SK-N-SH (cell line): ENCODE measurements at regions not wholly inside any gene's neighbourhood (a gene's known extent, or its start where the extent isn't known, plus 50 kb on each side); places are given as distances from the start of the nearest gene placed in this dataset.

ENCODE experiments used
- CTCF ChIP-seq: fragments of 200-600 bp; sonication (generic); IDR thresholded peaks from 2 replicates; pipeline ENCODE4 v1.6.1; 2017; ENCODE audit warnings: antibody characterized with exemption, mild to moderate bottlenecking, moderate library complexity
- ELF1 ChIP-seq: IDR thresholded peaks from 2 replicates; pipeline ENCODE4 v1.4.0; 2012
- EP300 ChIP-seq, 2 experiments: IDR thresholded peaks; 2 replicates each; pipeline versions ENCODE4 v1.4.0 to v1.6.1; 2012; ENCODE audit warnings: borderline replicate concordance in 1 of 2, low read depth in 1 of 2, low read length in 1 of 2
- EZH2phosphoT487 ChIP-seq: fragments of 200-600 bp; sonication (generic); IDR thresholded peaks from 2 replicates; pipeline ENCODE4 v1.6.1; 2017; ENCODE audit warnings: low read depth, mixed run types, mild to moderate bottlenecking, antibody characterized with exemption, moderate library complexity, borderline replicate concordance
- FOXJ3 ChIP-seq: sonication (generic); formaldehyde crosslinking; IDR thresholded peaks from 2 replicates; pipeline ENCODE4 v1.5.1; 2020; ENCODE audit warnings: mild to moderate bottlenecking, missing genetic modification reagents
- GATA2 ChIP-seq: sonication (generic); formaldehyde crosslinking; IDR thresholded peaks from 2 replicates; pipeline ENCODE4 v1.5.0; 2020; ENCODE audit warnings: mild to moderate bottlenecking, missing genetic modification reagents
- JUND ChIP-seq: IDR thresholded peaks from 2 replicates; pipeline ENCODE4 v1.4.0; 2012
- MAX ChIP-seq: IDR thresholded peaks from 2 replicates; pipeline ENCODE4 v1.4.0; 2012; ENCODE audit warnings: low read depth
- NFIC ChIP-seq: IDR thresholded peaks from 2 replicates; pipeline ENCODE4 v1.4.0; 2012; ENCODE audit warnings: borderline replicate concordance
- POLR2AphosphoS5 ChIP-seq: IDR thresholded peaks from 2 replicates; pipeline ENCODE4 v1.6.1; 2012; ENCODE audit warnings: low read depth, low read length
- RAD21 ChIP-seq: IDR thresholded peaks from 2 replicates; pipeline ENCODE4 v1.6.1; 2012; ENCODE audit warnings: mild to moderate bottlenecking, low read length
- TCF12 ChIP-seq: IDR thresholded peaks from 2 replicates; pipeline ENCODE4 v1.4.0; 2012
- ZBTB33 ChIP-seq: IDR thresholded peaks from 2 replicates; pipeline ENCODE4 v1.4.0; 2012; ENCODE audit warnings: low read depth, borderline replicate concordance

- no peak for TF ChIP-seq GATA2 (CRISPR knock-in tag)
- TF ChIP-seq EZH2phosphoT487 = no peak
- no peak for TF ChIP-seq JUND
- TF ChIP-seq NFIC = no peak
- TF ChIP-seq CTCF = no peak
- no peak for TF ChIP-seq EP300 (IDR thresholded peaks at IDR 0.05; ENCODE audit: borderline replicate concordance in 1 of 2, low read depth in 1 of 2, low read length in 1 of 2)
- TF ChIP-seq FOXJ3 = no peak
- no peak for TF ChIP-seq ELF1
- no peak for TF ChIP-seq RAD21
- no peak for TF ChIP-seq MAX
- TF ChIP-seq TCF12 = no peak
- no peak for TF ChIP-seq ZBTB33
- TF ChIP-seq POLR2AphosphoS5 = no peak
Measured at GRCh38 chr15:92787116-92787515, 113.0 kb upstream of the CHD2 start.
